HG03097 (cell line): ENCODE measurements at regions not wholly inside any gene's neighbourhood (a gene's known extent, or its start where the extent isn't known, plus 50 kb on each side); places are given as distances from the start of the nearest gene placed in this dataset.

Experiments
- ATAC-seq: cut with Tn5 transposase; IDR thresholded peaks from one replicate; pipeline ENCODE4 v1.9.1; 2021; ENCODE audit not compliant: unreplicated experiment, low FRiP score

DNA sequence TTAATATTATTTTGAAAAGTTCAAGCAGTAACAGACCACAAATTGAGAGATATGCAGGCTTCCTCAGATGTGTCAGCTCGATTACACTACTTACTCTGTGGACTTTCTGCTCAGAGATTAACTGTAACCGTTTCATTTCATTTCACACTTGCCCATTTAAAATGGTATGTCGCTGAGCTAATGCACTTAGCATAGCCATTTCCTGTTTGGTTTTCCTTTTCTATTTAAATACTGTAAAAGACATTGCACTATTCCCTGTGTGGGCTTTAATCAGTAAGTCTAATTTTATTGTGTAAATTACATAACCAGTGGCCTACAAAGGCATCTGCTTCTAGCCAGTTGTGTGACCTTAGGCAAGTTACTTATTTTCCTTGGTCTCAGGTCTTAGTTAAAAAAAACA is 237.6 kb downstream of the LACC1 start:
- no peak for ATAC-seq

DNA sequence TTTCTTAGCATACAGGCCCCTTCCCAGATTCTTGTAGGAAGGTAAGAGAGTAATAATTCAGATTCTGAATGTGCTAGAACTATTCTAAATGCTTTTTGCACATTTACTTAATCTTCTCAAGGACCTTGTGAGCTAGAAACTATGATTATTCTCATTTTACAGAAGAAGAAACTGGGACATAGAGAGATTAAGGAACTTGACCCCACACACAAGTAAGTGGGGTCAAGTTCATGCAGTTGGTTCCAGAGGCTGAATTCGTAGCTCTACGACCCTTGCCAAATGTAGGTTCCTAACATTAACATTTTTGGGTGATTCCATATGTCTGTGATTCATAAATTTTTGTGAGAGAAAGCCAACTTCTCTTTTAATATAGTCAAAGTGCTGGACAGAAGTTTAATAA is 238.1 kb downstream of the LACC1 start:
- no peak for ATAC-seq

DNA sequence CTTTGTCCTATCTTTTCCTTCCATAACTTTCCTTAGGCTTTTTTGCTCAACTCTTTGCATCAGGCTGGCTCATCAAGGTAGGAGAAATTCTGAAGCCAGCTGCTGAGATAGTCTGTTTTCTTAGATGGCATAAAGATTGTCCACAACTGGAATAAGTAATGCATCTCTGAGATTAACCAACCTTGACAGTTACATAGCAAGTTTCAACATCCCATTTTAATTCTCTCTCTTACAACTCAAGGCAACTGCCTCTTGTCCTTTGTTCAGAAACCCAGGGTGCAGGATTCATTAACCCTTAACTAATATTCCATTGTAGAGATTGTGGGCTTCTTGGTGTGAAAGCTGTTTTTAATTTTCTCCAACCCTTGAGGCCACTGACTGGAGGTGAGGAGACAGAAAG is 239.2 kb downstream of the LACC1 start:
- ATAC-seq: no peak

DNA sequence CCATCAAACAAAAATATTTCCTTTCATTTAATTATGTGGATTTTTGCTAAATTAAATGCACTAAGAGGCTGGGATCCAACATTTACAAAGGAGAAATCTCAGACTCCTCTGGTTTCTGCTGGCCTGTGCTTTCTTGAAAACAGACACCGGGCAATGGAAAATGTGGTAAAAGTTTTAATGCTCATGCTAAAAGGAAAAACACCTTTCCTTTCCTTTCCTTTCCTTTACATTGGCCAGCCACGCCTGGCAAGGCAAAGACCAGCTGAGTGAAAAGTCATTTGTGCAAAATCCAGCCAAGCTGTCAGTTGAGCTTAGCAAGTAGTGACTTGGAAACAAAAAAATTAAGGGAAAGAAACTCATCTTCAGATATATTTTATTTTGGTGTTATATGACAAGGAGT is 240.3 kb downstream of the LACC1 start:
- ATAC-seq: no peak

- no peak for ATAC-seq
These were observed 241.4 kb downstream of the LACC1 start for GRCh38 chr13:44120849-44121755.

- no peak for ATAC-seq
These were observed 244.6 kb downstream of the LACC1 start for GRCh38 chr13:44124352-44124751.

- no peak for ATAC-seq
These were observed 246.3 kb downstream of the LACC1 start for GRCh38 chr13:44125943-44126469.

- no peak for ATAC-seq
These were observed 245.0 kb upstream of the SERP2 start for GRCh38 chr13:44128552-44129001.

DNA sequence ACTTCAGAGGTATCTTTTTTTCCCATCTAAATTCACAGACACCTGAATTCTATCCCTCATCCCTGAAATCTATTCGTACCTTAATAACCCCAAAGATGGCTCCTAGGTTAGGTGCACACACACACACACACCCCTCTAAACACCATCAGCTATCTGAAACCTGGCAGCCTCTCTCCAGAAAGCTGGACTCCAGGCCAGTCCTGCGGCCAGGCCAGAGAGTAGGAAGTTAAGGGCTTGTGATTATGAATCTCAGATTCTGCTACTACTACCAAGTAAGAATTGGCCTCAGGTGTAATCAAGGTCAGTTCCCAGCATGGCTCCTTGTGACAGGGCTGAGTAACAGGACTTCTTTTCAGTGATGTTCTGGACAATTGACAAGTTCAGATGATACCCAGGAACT is 244.2 kb upstream of the SERP2 start:
- ATAC-seq: no peak

GRCh38 chr13:44131069-44131614 is 242.5 kb upstream of the SERP2 start:
- no peak for ATAC-seq

GRCh38 chr13:44132710-44133109 is 240.9 kb upstream of the SERP2 start:
- ATAC-seq: no peak

DNA sequence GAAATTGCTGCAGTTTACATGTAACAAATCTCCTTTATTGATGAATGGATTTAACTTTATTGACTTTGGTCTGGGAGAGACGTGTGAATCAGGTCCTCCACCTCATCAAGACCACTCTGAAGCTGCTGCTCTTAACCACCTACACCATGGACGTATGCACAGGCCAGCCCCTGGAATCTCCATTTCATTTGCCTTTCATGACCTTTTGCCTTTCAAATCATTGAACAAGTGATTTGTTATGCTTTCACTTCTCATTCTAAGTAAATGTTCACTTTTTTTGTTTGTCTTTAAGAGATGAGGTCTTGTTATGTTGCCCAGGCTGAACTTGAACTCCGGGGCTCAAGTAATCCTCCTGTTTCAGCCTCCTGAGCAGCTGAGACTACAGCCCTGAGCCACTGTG is 240.0 kb upstream of the SERP2 start:
- ATAC-seq: no peak

DNA sequence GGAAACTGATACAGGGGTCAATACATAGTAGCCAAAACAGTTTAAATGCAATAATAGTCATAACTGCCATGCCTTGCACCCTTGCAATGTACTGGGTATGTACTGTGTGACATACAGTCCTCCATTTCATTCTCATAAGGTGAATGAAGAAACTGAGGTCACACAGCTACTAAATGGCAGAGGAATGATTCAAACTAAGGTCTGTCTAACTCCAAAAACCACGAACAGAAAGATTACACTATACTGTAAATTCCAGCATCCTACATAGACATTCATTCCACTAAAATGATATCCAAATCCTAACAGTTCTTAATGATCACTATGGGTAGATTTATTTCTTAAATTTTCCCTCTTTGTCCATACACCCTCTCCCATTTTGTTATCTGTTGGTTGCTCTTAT is 238.1 kb upstream of the SERP2 start:
- ATAC-seq: no peak

DNA sequence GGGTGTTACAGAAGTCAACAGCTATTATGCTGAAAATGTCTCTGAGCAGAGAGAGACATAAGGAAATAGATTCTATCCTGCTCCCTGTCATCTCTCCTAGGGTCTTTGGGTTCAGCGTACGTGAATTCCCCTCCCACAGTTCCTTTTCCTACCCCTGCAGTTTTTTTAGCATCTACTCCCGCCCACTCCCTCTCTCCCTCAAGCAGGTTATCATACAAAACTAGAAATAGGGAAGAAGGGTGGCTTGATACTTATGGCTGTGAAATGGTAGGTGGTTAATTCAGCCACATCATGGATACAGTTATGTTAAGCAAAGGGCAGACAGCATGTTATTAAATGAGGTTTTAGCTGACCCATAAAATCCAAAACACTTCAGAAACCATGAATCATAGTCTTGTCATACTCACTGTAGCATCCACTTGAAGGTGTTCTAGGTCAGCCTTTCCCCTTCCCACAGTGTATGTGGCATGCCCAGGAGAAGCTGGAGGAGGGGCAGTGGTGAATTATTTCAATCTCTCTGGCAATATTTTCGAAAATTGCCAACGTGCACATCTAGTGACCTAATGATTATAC is 236.8 kb upstream of the SERP2 start:
- no peak for ATAC-seq

- ATAC-seq: no peak
These were observed 236.2 kb upstream of the SERP2 start for GRCh38 chr13:44137466-44137865.

DNA sequence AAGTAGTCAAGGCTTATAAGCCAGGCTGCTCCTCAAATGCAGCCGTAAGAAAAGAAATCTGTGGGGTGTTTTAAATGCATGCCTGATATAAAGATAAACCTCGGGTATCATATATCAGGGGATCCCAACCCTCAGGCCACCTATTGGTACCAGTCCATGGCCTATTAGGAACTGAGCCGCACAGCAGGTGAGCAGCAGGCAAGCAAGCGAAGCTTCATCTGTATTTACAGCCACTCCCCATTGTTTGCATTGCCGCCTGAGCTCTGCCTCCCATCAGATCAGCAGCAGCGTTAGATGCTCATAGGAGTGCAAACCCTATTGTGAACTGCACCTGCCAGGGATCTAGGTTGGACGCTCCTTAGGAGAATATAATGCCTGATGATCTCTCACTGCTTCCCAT is 233.5 kb upstream of the SERP2 start:
- no peak for ATAC-seq

DNA sequence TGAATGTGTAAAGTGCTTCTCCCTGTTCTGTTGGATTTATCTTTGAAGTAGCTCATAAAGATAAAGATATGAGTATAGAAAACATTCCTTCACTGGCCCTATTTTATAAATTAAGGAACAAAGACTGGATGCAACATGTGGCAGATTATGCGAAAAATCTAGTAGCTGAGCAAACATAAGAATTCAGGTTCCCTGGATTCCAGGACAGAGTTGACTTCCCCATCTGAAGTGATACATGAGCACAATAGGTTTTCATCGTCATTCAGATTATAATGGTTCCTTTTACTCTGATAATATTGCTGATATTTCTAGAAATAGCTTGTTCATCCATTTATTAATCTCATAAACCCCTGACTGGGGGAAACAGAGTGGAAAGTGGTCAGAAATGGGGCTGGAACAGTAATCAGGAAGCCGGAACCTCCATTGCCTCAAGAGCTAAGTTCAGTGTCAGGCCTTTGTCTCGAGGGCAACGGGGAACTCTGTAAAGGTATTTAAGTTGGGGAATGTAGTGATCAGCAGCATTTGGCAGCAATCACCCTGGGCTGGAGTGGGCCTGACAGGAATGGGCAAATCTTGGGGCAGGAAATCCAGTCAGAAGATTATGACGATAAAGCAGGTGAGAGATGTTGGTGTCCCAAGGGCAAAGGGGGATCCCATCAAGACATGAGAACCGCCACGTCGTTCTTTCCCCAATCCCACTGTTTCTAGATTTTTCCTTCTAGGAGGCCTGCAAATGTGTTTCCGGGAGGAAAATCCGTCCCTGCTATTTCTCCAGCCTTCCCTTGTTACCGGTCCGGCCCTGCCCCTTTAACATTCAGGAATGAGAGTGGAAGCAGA is 232.5 kb upstream of the SERP2 start:
- ATAC-seq: no peak

GRCh38 chr13:44141725-44142539 is 231.7 kb upstream of the SERP2 start:
- peak; percentile 100 for ATAC-seq

DNA sequence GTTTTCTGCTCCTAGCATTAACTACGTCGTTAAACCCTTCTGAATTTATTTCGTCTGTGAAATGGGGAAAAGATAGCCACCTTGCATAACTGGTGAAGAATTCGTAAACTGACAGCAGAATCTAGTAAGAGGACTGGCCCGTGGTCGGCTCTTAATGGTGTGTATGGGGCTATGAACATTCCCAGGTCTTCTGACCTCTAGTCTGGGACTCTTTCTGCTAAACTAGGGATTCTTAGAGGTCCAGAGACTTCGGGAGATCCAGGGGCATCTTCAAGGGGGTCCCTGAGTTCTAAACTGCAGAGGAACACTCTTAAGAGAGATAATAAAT is 231.1 kb upstream of the SERP2 start:
- no peak for ATAC-seq
